ENCODE measurements at regions not wholly inside any gene's neighbourhood (a gene's known extent, or its start where the extent isn't known, plus 50 kb on each side); places are given as distances from the start of the nearest gene placed in this dataset.

- Histone ChIP-seq H3K4me2 (no peak overlapping the region), H3K4me1 (ENCODE audit: insufficient read depth) (no peaks in the 10 kb centered on the region), H4K20me1 (replicated peaks; ENCODE audit: insufficient read depth) (no peaks in the 10 kb centered on the region), H3K36me3 (ENCODE audit: insufficient read depth) (no peaks in the 10 kb centered on the region), H3K9me2 (ENCODE audit: insufficient read depth) (no peaks in the 10 kb centered on the region), H3F3A (replicated peaks; ENCODE audit: low read depth) (no peaks in the 10 kb centered on the region), H3K4me3 (no peak overlapping the region), H3K27ac (ENCODE audit: low read depth) (no peak overlapping the region), H3K79me2 (replicated peaks; ENCODE audit: insufficient read depth) (no peaks in the 10 kb centered on the region), H2AFZ (no peak overlapping the region), H3K27me3 (ENCODE audit: insufficient read depth) (no peaks in the 10 kb centered on the region)
- Mint-ChIP-seq H3K27me3 (ENCODE audit: insufficient read depth, low read depth, poor library complexity) (no peaks in the 10 kb centered on the region), H3K27ac (no peak overlapping the region), H3K36me3 (ENCODE audit: low read depth) (peaks cover 7% of the 10 kb centered on the region; the same call in 1 of the 3 replicates), H3K9me3 (peaks cover 15% of the 10 kb centered on the region), H3K4me3 (no peak overlapping the region), H3K4me1 (no peaks in the 10 kb centered on the region)
- ATAC-seq (no peak), DNase-seq (ENCODE audit: low spot score) (no peak)
- TF ChIP-seq CREB1 (CRISPR knock-in tag; IDR thresholded peaks at IDR 0.05; ENCODE audit: low read depth) (no peak), CTCF (conservative IDR thresholded peaks at IDR 0.05; ENCODE audit: low read depth in 2 of 2) (no peak), STAT1 (IDR thresholded peaks at IDR 0.05; ENCODE audit: unreplicated experiment) (no peak), JUNB (IDR thresholded peaks at IDR 0.05; ENCODE audit: unreplicated experiment) (no peak), POLR2AphosphoS5 (IDR thresholded peaks at IDR 0.05; ENCODE audit: low read depth) (no peak)
- TF ChIP-seq, protein P1, sequence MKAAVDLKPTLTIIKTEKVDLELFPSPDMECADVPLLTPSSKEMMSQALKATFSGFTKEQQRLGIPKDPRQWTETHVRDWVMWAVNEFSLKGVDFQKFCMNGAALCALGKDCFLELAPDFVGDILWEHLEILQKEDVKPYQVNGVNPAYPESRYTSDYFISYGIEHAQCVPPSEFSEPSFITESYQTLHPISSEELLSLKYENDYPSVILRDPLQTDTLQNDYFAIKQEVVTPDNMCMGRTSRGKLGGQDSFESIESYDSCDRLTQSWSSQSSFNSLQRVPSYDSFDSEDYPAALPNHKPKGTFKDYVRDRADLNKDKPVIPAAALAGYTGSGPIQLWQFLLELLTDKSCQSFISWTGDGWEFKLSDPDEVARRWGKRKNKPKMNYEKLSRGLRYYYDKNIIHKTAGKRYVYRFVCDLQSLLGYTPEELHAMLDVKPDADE (IDR thresholded peaks at IDR 0.05) = no peak
These were observed 147.2 kb upstream of the ERCC4 start for GRCh38 chr16:13772782-13773181.

- Mint-ChIP-seq H3K36me3 (ENCODE audit: low read depth) (peaks cover 7% of the 10 kb centered on the region; the same call in 1 of the 3 replicates), H3K4me1 (peaks cover 18% of the 10 kb centered on the region), H3K4me3 (no peak overlapping the region), H3K27me3 (ENCODE audit: insufficient read depth, low read depth, poor library complexity) (no peaks in the 10 kb centered on the region), H3K9me3 (peaks cover 18% of the 10 kb centered on the region), H3K27ac (no peak overlapping the region)
- ATAC-seq (no peak), DNase-seq (ENCODE audit: low spot score) (no peak)
- no peaks in the 10 kb centered on the region for H3K9me2 ChIP-seq (ENCODE audit: insufficient read depth)
- no peaks in the 10 kb centered on the region for H3K27me3 ChIP-seq (ENCODE audit: insufficient read depth)
- no peaks in the 10 kb centered on the region for H3K79me2 ChIP-seq (replicated peaks; ENCODE audit: insufficient read depth)
- H4K20me1 ChIP-seq (replicated peaks; ENCODE audit: insufficient read depth) = no peaks in the 10 kb centered on the region
- no peaks in the 10 kb centered on the region for H3K36me3 ChIP-seq (ENCODE audit: insufficient read depth)
- no peak overlapping the region for H3K4me2 ChIP-seq
- H2AFZ ChIP-seq = 0 out of 2 replicates have a peak overlapping the region, but pooled peaks have one; percentile 24
- H3F3A ChIP-seq (replicated peaks; ENCODE audit: low read depth) = no peaks in the 10 kb centered on the region
- peaks cover 8% of the 10 kb centered on the region for H3K4me1 ChIP-seq (ENCODE audit: insufficient read depth)
- H3K4me3 ChIP-seq = no peak overlapping the region
- no peak overlapping the region for H3K27ac ChIP-seq (ENCODE audit: low read depth)
- no peak for TF ChIP-seq ZNF331 (CRISPR knock-in tag; IDR thresholded peaks at IDR 0.05; ENCODE audit: low read depth)
- no peak for TF ChIP-seq REST (IDR thresholded peaks at IDR 0.05; ENCODE audit: unreplicated experiment)
- no peak for TF ChIP-seq NANOG (IDR thresholded peaks at IDR 0.05; ENCODE audit: borderline replicate concordance)
- no peak for TF ChIP-seq POLR2AphosphoS5 (IDR thresholded peaks at IDR 0.05; ENCODE audit: low read depth)
- no peak for TF ChIP-seq EZH2phosphoT487 (IDR thresholded peaks at IDR 0.05; ENCODE audit: unreplicated experiment)
These were observed 140.3 kb upstream of the ERCC4 start for GRCh38 chr16:13779676-13780075.
